PC-3 (cell line): ENCODE measurements at regions not wholly inside any gene's neighbourhood (a gene's known extent, or its start where the extent isn't known, plus 50 kb on each side); places are given as distances from the start of the nearest gene placed in this dataset.

Experiments
- CTCF ChIP-seq: fragments of 300-600 bp; sonication (generic); conservative IDR thresholded peaks from 2 replicates; pipeline ENCODE4 v1.5.1; 2017; ENCODE audit warnings: antibody characterized with exemption, low read depth, mild to moderate bottlenecking, low read length
- EZH2 ChIP-seq: fragments of 300-600 bp; sonication (generic); IDR thresholded peaks from one replicate; pipeline ENCODE4 v1.6.1; 2017; ENCODE audit warnings: antibody characterized with exemption, mild to moderate bottlenecking, low read length; ENCODE audit not compliant: unreplicated experiment

- TF ChIP-seq CTCF (peak; percentile 25; the same call in 1 of the 2 replicates), EZH2 (no peak)
Observed at GRCh38 chr21:22438428-22439086, 1440.3 kb downstream of the NCAM2 start.
